Left ventricle myocardium inferior (tissue), 1 donor: ENCODE measurements at regions not wholly inside any gene's neighbourhood (a gene's known extent, or its start where the extent isn't known, plus 50 kb on each side); places are given as distances from the start of the nearest gene placed in this dataset.

Experiments
- DNase-seq: peaks from one replicate; pipeline ENCODE4 v3.0.0-alpha.2; 2020
- H3K27ac ChIP-seq: fragments of 200-600 bp; replicated peaks from 2 replicates; pipeline ENCODE4 v1.8.0; 2021
- H3K27me3 ChIP-seq: fragments of 200-600 bp; 2 replicates; pipeline ENCODE4 v1.8.0; 2021; ENCODE audit warnings: low read depth
- H3K36me3 ChIP-seq: fragments of 200-600 bp; 2 replicates; pipeline ENCODE4 v1.8.0; 2021
- H3K4me1 ChIP-seq: fragments of 200-600 bp; 2 replicates; pipeline ENCODE4 v1.8.0; 2021
- H3K4me3 ChIP-seq: fragments of 200-600 bp; 2 replicates; pipeline ENCODE4 v1.8.0; 2021; ENCODE audit warnings: mild to moderate bottlenecking, moderate library complexity
- H3K9me3 ChIP-seq: fragments of 200-600 bp; replicated peaks from 2 replicates; pipeline ENCODE4 v1.8.0; 2021
- intact Hi-C: fragments of 100-400 bp; cut with micrococcal nuclease; formaldehyde crosslinking; loops from one replicate; pipeline ENCODE4 v1.11.0; 2022
- TF ChIP-seq, protein P1 (sequence below): fragments of 200-600 bp; IDR thresholded peaks from 2 replicates; pipeline ENCODE4 v1.8.0; 2021; ENCODE audit warnings: antibody characterized with exemption, mild to moderate bottlenecking, borderline replicate concordance
- donor health status: DM: no; HTN: yes; CAD: no; lungs with severe emphysema.

DNA sequence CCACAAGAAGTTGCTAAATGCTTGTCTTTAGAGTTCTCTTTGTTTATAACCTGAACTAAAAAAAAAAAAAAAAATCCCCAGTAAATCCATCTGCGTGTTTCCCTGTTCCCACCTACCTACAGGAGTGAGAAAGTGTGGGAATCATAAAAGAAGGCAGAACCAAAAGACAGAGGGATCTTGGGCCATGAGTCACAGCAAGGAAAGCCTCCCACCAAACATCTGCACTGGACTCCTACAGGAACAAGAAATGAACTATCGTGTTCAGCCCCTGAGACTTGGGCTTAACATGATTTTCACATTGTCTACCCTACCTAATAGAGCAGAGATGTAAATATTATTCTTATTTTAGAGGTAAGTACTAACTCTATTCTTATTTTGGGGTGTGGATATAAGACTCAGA lies 1761.2 kb upstream of the CELF4 start:
- intact Hi-C loops = no loop called here

DNA sequence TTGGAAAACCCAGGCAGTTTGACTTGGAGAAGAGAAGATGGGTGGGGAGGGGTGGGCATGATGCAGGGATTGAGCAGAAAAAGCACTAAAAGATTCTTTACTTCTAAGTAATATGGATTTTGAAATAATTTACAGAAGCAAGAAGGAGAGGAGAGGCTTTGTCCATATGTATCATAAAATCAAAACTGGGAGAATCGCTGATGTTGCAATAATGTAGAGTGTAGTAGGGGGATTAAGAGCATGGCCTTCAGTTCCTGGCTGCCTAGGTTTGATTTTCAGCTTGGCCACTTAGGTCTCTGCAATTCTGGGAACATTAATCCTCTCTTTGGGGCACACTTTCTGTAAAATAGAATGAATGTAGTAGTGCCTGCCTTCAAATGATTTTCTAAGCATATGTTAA lies 1760.4 kb upstream of the CELF4 start:
- Histone ChIP-seq H3K4me3 (no peak overlapping the region), H3K4me1 (no peaks in the 10 kb centered on the region)

More for the DNA sequence above, 1761.2 kb upstream of the CELF4 start:
- Histone ChIP-seq H3K4me3 (no peak overlapping the region), H3K36me3 (no peaks in the 10 kb centered on the region), H3K27me3 (no peaks in the 10 kb centered on the region), H3K27ac (no peak overlapping the region), H3K9me3 (no peaks in the 10 kb centered on the region), H3K4me1 (no peaks in the 10 kb centered on the region)
- TF ChIP-seq, protein P1, sequence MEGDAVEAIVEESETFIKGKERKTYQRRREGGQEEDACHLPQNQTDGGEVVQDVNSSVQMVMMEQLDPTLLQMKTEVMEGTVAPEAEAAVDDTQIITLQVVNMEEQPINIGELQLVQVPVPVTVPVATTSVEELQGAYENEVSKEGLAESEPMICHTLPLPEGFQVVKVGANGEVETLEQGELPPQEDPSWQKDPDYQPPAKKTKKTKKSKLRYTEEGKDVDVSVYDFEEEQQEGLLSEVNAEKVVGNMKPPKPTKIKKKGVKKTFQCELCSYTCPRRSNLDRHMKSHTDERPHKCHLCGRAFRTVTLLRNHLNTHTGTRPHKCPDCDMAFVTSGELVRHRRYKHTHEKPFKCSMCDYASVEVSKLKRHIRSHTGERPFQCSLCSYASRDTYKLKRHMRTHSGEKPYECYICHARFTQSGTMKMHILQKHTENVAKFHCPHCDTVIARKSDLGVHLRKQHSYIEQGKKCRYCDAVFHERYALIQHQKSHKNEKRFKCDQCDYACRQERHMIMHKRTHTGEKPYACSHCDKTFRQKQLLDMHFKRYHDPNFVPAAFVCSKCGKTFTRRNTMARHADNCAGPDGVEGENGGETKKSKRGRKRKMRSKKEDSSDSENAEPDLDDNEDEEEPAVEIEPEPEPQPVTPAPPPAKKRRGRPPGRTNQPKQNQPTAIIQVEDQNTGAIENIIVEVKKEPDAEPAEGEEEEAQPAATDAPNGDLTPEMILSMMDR = no peak
- no peak for DNase-seq

DNA sequence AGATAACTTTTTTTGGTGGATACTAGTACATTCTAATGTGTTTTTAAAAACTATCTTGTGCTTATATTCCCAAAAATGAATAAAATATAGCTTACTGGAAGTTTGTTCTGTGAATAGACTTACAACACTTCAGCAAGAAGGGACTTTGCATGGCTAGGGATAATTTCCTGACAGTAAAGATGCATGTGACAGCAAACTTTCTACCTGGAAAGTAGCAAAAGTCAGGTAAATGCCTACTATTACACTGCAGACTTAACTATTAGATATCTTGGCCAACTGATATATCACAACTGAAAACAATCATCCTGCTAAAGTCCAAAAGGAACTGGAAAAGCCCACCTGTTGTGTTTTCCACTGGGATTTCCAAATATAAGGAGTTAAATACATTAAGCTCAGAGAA lies 1753.5 kb upstream of the CELF4 start:
- Histone ChIP-seq H3K27me3 (no peaks in the 10 kb centered on the region), H3K4me1 (no peaks in the 10 kb centered on the region), H3K4me3 (no peak overlapping the region), H3K27ac (no peak overlapping the region), H3K9me3 (no peaks in the 10 kb centered on the region), H3K36me3 (no peaks in the 10 kb centered on the region)
- intact Hi-C loops = no loop called here
- TF ChIP-seq, protein P1 = no peak
- DNase-seq = no peak

More for the DNA sequence above, 1760.4 kb upstream of the CELF4 start:
- no peak overlapping the region for H3K27ac ChIP-seq
- intact Hi-C loops = no loop called here
- no peak for DNase-seq
- no peaks in the 10 kb centered on the region for H3K9me3 ChIP-seq
- H3K27me3 ChIP-seq = no peaks in the 10 kb centered on the region
- H3K36me3 ChIP-seq = no peaks in the 10 kb centered on the region
- TF ChIP-seq, protein P1 = no peak

DNA sequence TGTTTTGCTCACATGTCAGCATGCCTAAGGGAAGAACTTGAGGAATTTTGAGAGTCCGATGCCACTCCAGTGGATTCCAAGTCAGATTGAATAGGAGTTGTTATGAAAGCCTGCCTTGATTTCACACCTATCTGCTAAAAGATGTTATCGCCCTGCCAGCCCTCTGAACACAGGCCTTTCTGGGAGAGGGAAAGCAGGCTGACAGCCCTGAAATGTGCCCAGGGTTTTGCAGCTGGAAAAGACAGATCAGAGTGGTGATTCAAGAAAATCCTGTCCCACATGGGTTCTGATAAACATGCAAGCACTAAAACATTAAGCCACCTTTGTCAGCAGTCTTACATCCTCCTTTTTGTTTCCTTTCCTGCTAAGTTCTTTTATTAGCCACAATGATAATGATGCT lies 1752.9 kb upstream of the CELF4 start:
- TF ChIP-seq, protein P1 = no peak
- no peaks in the 10 kb centered on the region for H3K9me3 ChIP-seq

DNA sequence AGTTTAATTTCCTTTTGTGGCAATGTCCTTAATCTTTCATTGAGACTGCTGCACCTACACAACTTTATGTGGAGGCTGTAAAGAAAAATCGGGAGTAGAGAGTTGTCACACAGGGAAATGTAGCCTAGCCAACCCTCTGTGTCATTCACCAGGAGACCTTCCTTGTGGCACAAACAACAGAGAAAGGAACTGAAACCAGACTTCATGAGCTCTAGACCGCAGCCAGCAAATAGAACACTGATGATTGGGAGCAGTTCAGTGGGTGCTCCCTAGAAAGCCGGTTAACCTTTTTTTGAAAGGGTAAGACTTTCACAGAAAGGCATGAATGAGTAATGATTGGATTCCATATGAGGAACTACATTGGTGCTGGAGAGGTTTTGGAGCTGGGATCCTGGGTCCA lies 1752.4 kb upstream of the CELF4 start:
- Histone ChIP-seq H3K36me3 (no peaks in the 10 kb centered on the region), H3K4me3 (no peak overlapping the region), H3K4me1 (no peaks in the 10 kb centered on the region), H3K27ac (no peak overlapping the region), H3K9me3 (no peaks in the 10 kb centered on the region), H3K27me3 (no peaks in the 10 kb centered on the region)
- no peak for DNase-seq
- TF ChIP-seq, protein P1 = no peak
- intact Hi-C loops = no loop called here

More for the DNA sequence above, 1752.9 kb upstream of the CELF4 start:
- Histone ChIP-seq H3K27ac (no peak overlapping the region), H3K4me1 (no peaks in the 10 kb centered on the region), H3K27me3 (no peaks in the 10 kb centered on the region), H3K4me3 (no peak overlapping the region), H3K36me3 (no peaks in the 10 kb centered on the region)
- no peak for DNase-seq
- intact Hi-C loops = no loop called here

DNA sequence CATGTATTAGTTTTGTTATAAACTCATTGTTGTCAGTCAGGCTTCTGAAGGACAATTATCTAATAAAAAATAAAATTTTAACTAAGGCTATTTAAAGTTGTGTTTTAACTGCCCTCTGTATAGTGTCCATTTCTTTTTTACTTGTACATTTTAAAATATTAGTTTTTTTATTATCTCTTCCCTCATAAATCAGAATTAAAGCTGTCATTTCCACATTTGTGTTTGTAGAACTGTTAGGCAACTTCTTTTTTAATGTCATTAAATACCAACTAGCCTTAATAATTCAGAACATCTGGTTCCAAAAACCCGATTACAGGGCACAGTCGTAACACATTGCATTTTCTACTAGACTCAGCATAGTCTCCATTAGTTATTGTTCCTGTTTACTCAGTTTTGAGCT lies 1749.0 kb upstream of the CELF4 start:
- intact Hi-C loops = no loop called here
- TF ChIP-seq, protein P1 = no peak
- H3K36me3 ChIP-seq = no peaks in the 10 kb centered on the region

More for the DNA sequence above, 1749.0 kb upstream of the CELF4 start:
- DNase-seq = no peak
- Histone ChIP-seq H3K9me3 (peaks cover 2% of the 10 kb centered on the region), H3K27ac (no peak overlapping the region), H3K4me1 (no peaks in the 10 kb centered on the region), H3K27me3 (no peaks in the 10 kb centered on the region), H3K4me3 (no peak overlapping the region)
